ENCODE measurements at regions not wholly inside any gene's neighbourhood (a gene's known extent, or its start where the extent isn't known, plus 50 kb on each side); places are given as distances from the start of the nearest gene placed in this dataset.

DNA sequence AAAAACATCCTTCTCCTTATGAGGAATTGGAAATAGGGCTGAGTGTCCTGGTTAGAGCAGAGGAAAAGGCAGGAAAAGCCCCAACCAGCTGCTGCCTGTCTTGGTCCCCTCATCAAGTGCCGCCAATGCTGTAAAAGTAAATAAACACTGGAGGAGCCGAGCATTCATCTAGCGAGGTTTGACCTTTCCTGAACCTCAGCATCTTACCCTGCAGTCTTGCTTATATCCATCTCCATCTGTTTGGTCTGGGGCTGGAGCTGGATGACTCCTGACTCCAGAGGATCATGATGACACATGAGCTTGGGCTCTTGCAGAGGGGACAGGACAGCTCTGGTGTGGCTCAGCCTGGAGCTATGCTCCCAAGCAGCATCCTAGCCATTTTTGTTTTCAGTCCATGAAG, 501.1 kb downstream of the TNS3 start:
- H3K27me3 Mint-ChIP-seq (ENCODE audit: insufficient read depth, low read depth, poor library complexity), result peaks cover 2% of the 10 kb centered on the region
- Histone ChIP-seq H3K36me3 (ENCODE audit: insufficient read depth) (no peaks in the 10 kb centered on the region), H3K27me3 (ENCODE audit: insufficient read depth) (no peaks in the 10 kb centered on the region), H3K79me2 (replicated peaks; ENCODE audit: insufficient read depth) (no peaks in the 10 kb centered on the region), H3K9me2 (ENCODE audit: insufficient read depth) (peaks cover 8% of the 10 kb centered on the region; the same call in 1 of the 2 replicates), H3K4me2 (no peak overlapping the region), H3K27ac (ENCODE audit: low read depth) (no peak overlapping the region), H3K4me1 (ENCODE audit: insufficient read depth) (no peaks in the 10 kb centered on the region), H3F3A (replicated peaks; ENCODE audit: low read depth) (no peaks in the 10 kb centered on the region), H3K4me3 (no peak overlapping the region), H2AFZ (no peak overlapping the region), H4K20me1 (replicated peaks; ENCODE audit: insufficient read depth) (no peaks in the 10 kb centered on the region)
- no peak overlapping the region for H3K4me3 Mint-ChIP-seq
- H3K27ac Mint-ChIP-seq, result no peak overlapping the region
- H3K9me3 Mint-ChIP-seq, result no peaks in the 10 kb centered on the region
- H3K36me3 Mint-ChIP-seq (ENCODE audit: low read depth), result no peaks in the 10 kb centered on the region
- TF ChIP-seq STAT1 (IDR thresholded peaks at IDR 0.05; ENCODE audit: unreplicated experiment), result no peak
- TF ChIP-seq, protein P1, sequence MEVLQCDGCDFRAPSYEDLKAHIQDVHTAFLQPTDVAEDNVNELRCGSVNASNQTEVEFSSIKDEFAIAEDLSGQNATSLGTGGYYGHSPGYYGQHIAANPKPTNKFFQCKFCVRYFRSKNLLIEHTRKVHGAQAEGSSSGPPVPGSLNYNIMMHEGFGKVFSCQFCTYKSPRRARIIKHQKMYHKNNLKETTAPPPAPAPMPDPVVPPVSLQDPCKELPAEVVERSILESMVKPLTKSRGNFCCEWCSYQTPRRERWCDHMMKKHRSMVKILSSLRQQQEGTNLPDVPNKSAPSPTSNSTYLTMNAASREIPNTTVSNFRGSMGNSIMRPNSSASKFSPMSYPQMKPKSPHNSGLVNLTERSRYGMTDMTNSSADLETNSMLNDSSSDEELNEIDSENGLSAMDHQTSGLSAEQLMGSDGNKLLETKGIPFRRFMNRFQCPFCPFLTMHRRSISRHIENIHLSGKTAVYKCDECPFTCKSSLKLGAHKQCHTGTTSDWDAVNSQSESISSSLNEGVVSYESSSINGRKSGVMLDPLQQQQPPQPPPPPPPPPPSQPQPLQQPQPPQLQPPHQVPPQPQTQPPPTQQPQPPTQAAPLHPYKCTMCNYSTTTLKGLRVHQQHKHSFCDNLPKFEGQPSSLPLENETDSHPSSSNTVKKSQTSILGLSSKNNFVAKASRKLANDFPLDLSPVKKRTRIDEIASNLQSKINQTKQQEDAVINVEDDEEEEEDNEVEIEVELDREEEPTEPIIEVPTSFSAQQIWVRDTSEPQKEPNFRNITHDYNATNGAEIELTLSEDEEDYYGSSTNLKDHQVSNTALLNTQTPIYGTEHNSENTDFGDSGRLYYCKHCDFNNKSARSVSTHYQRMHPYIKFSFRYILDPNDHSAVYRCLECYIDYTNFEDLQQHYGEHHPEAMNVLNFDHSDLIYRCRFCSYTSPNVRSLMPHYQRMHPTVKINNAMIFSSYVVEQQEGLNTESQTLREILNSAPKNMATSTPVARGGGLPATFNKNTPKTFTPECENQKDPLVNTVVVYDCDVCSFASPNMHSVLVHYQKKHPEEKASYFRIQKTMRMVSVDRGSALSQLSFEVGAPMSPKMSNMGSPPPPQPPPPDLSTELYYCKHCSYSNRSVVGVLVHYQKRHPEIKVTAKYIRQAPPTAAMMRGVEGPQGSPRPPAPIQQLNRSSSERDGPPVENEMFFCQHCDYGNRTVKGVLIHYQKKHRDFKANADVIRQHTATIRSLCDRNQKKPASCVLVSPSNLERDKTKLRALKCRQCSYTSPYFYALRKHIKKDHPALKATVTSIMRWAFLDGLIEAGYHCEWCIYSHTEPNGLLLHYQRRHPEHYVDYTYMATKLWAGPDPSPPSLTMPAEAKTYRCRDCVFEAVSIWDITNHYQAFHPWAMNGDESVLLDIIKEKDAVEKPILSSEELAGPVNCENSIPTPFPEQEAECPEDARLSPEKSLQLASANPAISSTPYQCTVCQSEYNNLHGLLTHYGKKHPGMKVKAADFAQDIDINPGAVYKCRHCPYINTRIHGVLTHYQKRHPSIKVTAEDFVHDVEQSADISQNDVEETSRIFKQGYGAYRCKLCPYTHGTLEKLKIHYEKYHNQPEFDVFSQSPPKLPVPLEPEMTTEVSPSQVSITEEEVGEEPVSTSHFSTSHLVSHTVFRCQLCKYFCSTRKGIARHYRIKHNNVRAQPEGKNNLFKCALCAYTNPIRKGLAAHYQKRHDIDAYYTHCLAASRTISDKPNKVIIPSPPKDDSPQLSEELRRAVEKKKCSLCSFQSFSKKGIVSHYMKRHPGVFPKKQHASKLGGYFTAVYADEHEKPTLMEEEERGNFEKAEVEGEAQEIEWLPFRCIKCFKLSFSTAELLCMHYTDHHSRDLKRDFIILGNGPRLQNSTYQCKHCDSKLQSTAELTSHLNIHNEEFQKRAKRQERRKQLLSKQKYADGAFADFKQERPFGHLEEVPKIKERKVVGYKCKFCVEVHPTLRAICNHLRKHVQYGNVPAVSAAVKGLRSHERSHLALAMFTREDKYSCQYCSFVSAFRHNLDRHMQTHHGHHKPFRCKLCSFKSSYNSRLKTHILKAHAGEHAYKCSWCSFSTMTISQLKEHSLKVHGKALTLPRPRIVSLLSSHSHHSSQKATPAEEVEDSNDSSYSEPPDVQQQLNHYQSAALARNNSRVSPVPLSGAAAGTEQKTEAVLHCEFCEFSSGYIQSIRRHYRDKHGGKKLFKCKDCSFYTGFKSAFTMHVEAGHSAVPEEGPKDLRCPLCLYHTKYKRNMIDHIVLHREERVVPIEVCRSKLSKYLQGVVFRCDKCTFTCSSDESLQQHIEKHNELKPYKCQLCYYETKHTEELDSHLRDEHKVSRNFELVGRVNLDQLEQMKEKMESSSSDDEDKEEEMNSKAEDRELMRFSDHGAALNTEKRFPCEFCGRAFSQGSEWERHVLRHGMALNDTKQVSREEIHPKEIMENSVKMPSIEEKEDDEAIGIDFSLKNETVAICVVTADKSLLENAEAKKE (CRISPR knock-in tag; IDR thresholded peaks at IDR 0.05), result no peak
- TF ChIP-seq ZNF114 (CRISPR knock-in tag; IDR thresholded peaks at IDR 0.05), result no peak
- TF ChIP-seq EZH2 (IDR thresholded peaks at IDR 0.05; ENCODE audit: low read depth, unreplicated experiment), result no peak
- TF ChIP-seq, protein P2, sequence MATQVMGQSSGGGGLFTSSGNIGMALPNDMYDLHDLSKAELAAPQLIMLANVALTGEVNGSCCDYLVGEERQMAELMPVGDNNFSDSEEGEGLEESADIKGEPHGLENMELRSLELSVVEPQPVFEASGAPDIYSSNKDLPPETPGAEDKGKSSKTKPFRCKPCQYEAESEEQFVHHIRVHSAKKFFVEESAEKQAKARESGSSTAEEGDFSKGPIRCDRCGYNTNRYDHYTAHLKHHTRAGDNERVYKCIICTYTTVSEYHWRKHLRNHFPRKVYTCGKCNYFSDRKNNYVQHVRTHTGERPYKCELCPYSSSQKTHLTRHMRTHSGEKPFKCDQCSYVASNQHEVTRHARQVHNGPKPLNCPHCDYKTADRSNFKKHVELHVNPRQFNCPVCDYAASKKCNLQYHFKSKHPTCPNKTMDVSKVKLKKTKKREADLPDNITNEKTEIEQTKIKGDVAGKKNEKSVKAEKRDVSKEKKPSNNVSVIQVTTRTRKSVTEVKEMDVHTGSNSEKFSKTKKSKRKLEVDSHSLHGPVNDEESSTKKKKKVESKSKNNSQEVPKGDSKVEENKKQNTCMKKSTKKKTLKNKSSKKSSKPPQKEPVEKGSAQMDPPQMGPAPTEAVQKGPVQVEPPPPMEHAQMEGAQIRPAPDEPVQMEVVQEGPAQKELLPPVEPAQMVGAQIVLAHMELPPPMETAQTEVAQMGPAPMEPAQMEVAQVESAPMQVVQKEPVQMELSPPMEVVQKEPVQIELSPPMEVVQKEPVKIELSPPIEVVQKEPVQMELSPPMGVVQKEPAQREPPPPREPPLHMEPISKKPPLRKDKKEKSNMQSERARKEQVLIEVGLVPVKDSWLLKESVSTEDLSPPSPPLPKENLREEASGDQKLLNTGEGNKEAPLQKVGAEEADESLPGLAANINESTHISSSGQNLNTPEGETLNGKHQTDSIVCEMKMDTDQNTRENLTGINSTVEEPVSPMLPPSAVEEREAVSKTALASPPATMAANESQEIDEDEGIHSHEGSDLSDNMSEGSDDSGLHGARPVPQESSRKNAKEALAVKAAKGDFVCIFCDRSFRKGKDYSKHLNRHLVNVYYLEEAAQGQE (IDR thresholded peaks at IDR 0.05; ENCODE audit: unreplicated experiment), result no peak
- TF ChIP-seq CTCF (conservative IDR thresholded peaks at IDR 0.05; ENCODE audit: low read depth in 2 of 2), result no peak
- no peak for TF ChIP-seq EZH2phosphoT487 (IDR thresholded peaks at IDR 0.05; ENCODE audit: unreplicated experiment)
- TF ChIP-seq NANOG (IDR thresholded peaks at IDR 0.05; ENCODE audit: borderline replicate concordance), result no peak
- no peak for TF ChIP-seq POLR2AphosphoS5 (IDR thresholded peaks at IDR 0.05; ENCODE audit: low read depth)
- no peak for TF ChIP-seq ETS1 (IDR thresholded peaks at IDR 0.05)
- no peak for TF ChIP-seq CREB1 (CRISPR knock-in tag; IDR thresholded peaks at IDR 0.05; ENCODE audit: low read depth)
- no peak for TF ChIP-seq JUNB (IDR thresholded peaks at IDR 0.05; ENCODE audit: unreplicated experiment)
- TF ChIP-seq ZNF331 (CRISPR knock-in tag; IDR thresholded peaks at IDR 0.05; ENCODE audit: low read depth), result no peak
- no peaks in the 10 kb centered on the region for H3K4me1 Mint-ChIP-seq
- no peak for DNase-seq (ENCODE audit: low spot score)
- no peak for ATAC-seq
